ENCODE measurements at regions not wholly inside any gene's neighbourhood (a gene's known extent, or its start where the extent isn't known, plus 50 kb on each side); places are given as distances from the start of the nearest gene placed in this dataset.

GRCh38 chr2:133777574-133777960 lies 209.3 kb upstream of the NCKAP5 start:
- no peak for TF ChIP-seq CTCF (IDR thresholded peaks at IDR 0.05; ENCODE audit: control extremely low read depth in 1 of 3, insufficient read depth in 1 of 3, low read depth in 1 of 3, low read length in 3 of 3)
- TF ChIP-seq CHD2 (IDR thresholded peaks at IDR 0.05; ENCODE audit: low read length), result no peak
- TF ChIP-seq, protein P1, sequence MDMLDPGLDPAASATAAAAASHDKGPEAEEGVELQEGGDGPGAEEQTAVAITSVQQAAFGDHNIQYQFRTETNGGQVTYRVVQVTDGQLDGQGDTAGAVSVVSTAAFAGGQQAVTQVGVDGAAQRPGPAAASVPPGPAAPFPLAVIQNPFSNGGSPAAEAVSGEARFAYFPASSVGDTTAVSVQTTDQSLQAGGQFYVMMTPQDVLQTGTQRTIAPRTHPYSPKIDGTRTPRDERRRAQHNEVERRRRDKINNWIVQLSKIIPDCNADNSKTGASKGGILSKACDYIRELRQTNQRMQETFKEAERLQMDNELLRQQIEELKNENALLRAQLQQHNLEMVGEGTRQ (IDR thresholded peaks at IDR 0.05; ENCODE audit: low read length), result no peak
- no peak for TF ChIP-seq SRF (IDR thresholded peaks at IDR 0.05; ENCODE audit: low read depth, low read length)

All from H1 (cell line).